Body of pancreas (tissue), 4 donors: ENCODE measurements at regions not wholly inside any gene's neighbourhood (a gene's known extent, or its start where the extent isn't known, plus 50 kb on each side); places are given as distances from the start of the nearest gene placed in this dataset.

ENCODE experiments used
- ATAC-seq: fragments of 150-250 bp; one replicate; pipeline ENCODE4 v1.9.1; 2016
- DNase-seq, 4 donors: peaks; one replicate each; pipeline ENCODE4 v3.0.0-alpha.2; 2019
- H3K27ac ChIP-seq, 4 donors: fragments of 200-600 bp; sonication (generic); 1 replicate in 3 of 4; 2 replicates in 1 of 4; pipeline versions ENCODE4 v1.5.1 to v1.6.1; 2016 to 2019; ENCODE audit warnings: mild to moderate bottlenecking in 1 of 4, mixed read lengths in 1 of 4, moderate library complexity in 1 of 4
- H3K27me3 ChIP-seq, 2 donors: fragments of 200-600 bp; sonication (generic); one replicate each; pipeline ENCODE4 v1.6.0; 2016; ENCODE audit warnings: mild to moderate bottlenecking in 1 of 2
- H3K36me3 ChIP-seq, 2 donors: fragments of 200-600 bp; sonication (generic); replicated peaks in 1 of 2; 2 replicates each; pipeline ENCODE4 v1.5.1; 2016; ENCODE audit warnings: low read depth in 2 of 2; ENCODE audit not compliant: insufficient read depth in 1 of 2
- H3K4me1 ChIP-seq: fragments of 200-600 bp; sonication (generic); one replicate; pipeline ENCODE4 v1.6.0; 2016
- H3K4me3 ChIP-seq, 2 donors: fragments of 200-600 bp; sonication (generic); 1 replicate in 1 of 2; 2 replicates in 1 of 2; pipeline ENCODE4 v1.5.1; 2016 to 2019
- H3K9me3 ChIP-seq, 3 donors: fragments of 200-600 bp; sonication (generic); 1 replicate in 2 of 3; 2 replicates in 1 of 3; pipeline ENCODE4 v1.5.1; 2016
- POLR2A ChIP-seq, 3 donors: fragments of 450-650 bp; IDR thresholded peaks; one replicate each; pipeline ENCODE4 v1.6.1; 2016; ENCODE audit warnings: antibody characterized with exemption in 3 of 3, mild to moderate bottlenecking in 2 of 3
- WGBS, 2 donors: methylation state at CpG; one replicate each; pipeline ENCODE4 v1.1.5; 2017; 5-methylcytosine and 5-hydroxymethylcytosine counted together
- intact Hi-C: fragments of 100-400 bp; cut with DNase I; formaldehyde crosslinking; loops from one replicate; pipeline ENCODE4 v1.15.1; 2023
- TF ChIP-seq, protein P1 (sequence below), 7 experiments: fragments of 450-650 bp in 4 of 7; fragments of 200-600 bp in 3 of 7; sonication (generic) in 3 of 7; IDR thresholded peaks; one replicate each; pipeline ENCODE4 v1.5.1; 2016 to 2019; ENCODE audit warnings: antibody characterized with exemption in 7 of 7

GRCh38 chr14:30484976-30485375 lies 74.0 kb upstream of the G2E3 start:
- no peaks in the 10 kb centered on the region for H3K27me3 ChIP-seq
- WGBS, 2 donors, result 90 to 95% methylated on average over 1 of the region's 1 CpG
- intact Hi-C loops, result no loop called here
- peaks cover 0 to 4% (median 0%) of the 10 kb centered on the region in 3 donors for H3K9me3 ChIP-seq
- no peaks in the 10 kb centered on the region for H3K36me3 ChIP-seq
- TF ChIP-seq POLR2A (IDR thresholded peaks at IDR 0.05), result no peak
- TF ChIP-seq, protein P1, sequence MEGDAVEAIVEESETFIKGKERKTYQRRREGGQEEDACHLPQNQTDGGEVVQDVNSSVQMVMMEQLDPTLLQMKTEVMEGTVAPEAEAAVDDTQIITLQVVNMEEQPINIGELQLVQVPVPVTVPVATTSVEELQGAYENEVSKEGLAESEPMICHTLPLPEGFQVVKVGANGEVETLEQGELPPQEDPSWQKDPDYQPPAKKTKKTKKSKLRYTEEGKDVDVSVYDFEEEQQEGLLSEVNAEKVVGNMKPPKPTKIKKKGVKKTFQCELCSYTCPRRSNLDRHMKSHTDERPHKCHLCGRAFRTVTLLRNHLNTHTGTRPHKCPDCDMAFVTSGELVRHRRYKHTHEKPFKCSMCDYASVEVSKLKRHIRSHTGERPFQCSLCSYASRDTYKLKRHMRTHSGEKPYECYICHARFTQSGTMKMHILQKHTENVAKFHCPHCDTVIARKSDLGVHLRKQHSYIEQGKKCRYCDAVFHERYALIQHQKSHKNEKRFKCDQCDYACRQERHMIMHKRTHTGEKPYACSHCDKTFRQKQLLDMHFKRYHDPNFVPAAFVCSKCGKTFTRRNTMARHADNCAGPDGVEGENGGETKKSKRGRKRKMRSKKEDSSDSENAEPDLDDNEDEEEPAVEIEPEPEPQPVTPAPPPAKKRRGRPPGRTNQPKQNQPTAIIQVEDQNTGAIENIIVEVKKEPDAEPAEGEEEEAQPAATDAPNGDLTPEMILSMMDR (IDR thresholded peaks at IDR 0.05), result no peak
- H3K4me3 ChIP-seq, result no peak overlapping the region
- H3K4me1 ChIP-seq, result no peaks in the 10 kb centered on the region
- H3K27ac ChIP-seq, result no peak overlapping the region
- no peak for ATAC-seq
- DNase-seq, result no peak

DNA sequence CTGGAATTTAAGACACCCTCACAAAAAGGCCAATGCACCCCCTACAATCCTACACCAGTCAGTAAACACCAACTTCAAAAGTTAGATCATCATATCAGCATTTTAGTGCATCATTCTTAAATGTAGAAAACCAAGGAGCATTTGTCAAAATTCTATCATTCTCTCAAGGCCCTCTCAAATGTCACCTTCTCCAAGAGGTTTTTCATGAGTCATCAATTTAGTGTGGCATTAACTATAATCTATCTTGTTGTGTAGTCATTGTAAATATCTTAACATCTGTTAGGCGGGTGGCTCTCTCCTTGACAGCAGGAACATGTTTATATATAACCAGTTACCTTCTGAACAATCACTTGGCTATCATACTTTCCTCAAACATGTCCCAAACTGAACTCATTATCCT lies 62.1 kb upstream of the G2E3 start:
- H3K36me3 ChIP-seq, result no peaks in the 10 kb centered on the region
- no peaks in the 10 kb centered on the region for H3K27me3 ChIP-seq
- DNase-seq (no peak), ATAC-seq (no peak)
- WGBS, 2 donors, result 59 to 75% methylated on average over 1 of the region's 1 CpG
- intact Hi-C loops, result no loop called here
- H3K4me1 ChIP-seq, result no peaks in the 10 kb centered on the region
- no peak overlapping the region for H3K27ac ChIP-seq
- H3K9me3 ChIP-seq, result no peaks in the 10 kb centered on the region
- H3K4me3 ChIP-seq, result no peak overlapping the region
- TF ChIP-seq, protein P1 (IDR thresholded peaks at IDR 0.05), result no peak

GRCh38 chr14:30499358-30499757 lies 59.6 kb upstream of the G2E3 start:
- no peaks in the 10 kb centered on the region for H3K9me3 ChIP-seq
- no peak for ATAC-seq

GRCh38 chr14:30500222-30500621 lies 58.7 kb upstream of the G2E3 start:
- H3K36me3 ChIP-seq, result no peaks in the 10 kb centered on the region
- TF ChIP-seq, protein P1 (IDR thresholded peaks at IDR 0.05), result no peak
- TF ChIP-seq POLR2A (IDR thresholded peaks at IDR 0.05), result no peak
- intact Hi-C loops, result no loop called here
- H3K27me3 ChIP-seq, result no peaks in the 10 kb centered on the region
- no peak for ATAC-seq
- H3K27ac ChIP-seq, result no peak overlapping the region
- H3K9me3 ChIP-seq, result no peaks in the 10 kb centered on the region
- no peak overlapping the region for H3K4me3 ChIP-seq
- DNase-seq, result no peak
- 79 to 88% methylated on average over 2 of the region's 2 CpGs for WGBS, 2 donors
- no peaks in the 10 kb centered on the region for H3K4me1 ChIP-seq

More at GRCh38 chr14:30499358-30499757, 59.6 kb upstream of the G2E3 start:
- no peak for DNase-seq
- intact Hi-C loops, result no loop called here
- Histone ChIP-seq H3K4me1 (no peaks in the 10 kb centered on the region), H3K27ac (no peak overlapping the region), H3K4me3 (no peak overlapping the region), H3K27me3 (no peaks in the 10 kb centered on the region), H3K36me3 (no peaks in the 10 kb centered on the region)
- TF ChIP-seq POLR2A (IDR thresholded peaks at IDR 0.05), result no peak
- TF ChIP-seq, protein P1 (IDR thresholded peaks at IDR 0.05), result no peak

DNA sequence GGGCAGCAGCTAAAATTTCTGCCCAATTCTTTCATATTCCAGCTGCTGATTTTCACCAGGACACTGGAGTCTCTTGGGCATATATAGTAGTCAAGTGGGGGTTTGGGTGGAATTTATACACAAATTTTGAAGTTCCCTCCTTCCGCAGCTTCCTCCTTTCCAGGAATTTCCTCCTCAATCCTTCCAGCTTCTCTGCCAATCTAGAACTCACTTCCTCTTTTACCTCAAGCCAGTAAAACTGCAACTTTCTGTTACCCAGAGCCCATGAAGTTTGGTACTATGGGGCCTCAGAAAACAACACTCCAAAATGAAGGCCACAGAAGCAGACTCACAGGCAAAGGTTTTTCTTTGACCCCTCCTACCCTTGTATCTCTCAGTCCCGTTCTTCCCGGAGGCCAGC lies 51.7 kb upstream of the G2E3 start:
- no peaks in the 10 kb centered on the region for H3K4me1 ChIP-seq
- H3K27me3 ChIP-seq, result no peaks in the 10 kb centered on the region
- ATAC-seq (no peak), DNase-seq (no peak)
- TF ChIP-seq POLR2A (IDR thresholded peaks at IDR 0.05), result no peak
- TF ChIP-seq, protein P1 (IDR thresholded peaks at IDR 0.05), result no peak
- 90 to 91% methylated on average over 3 of the region's 3 CpGs for WGBS, 2 donors
- H3K4me3 ChIP-seq, result no peak overlapping the region
- no peak overlapping the region for H3K27ac ChIP-seq
- intact Hi-C loops, result no loop called here
- H3K9me3 ChIP-seq, result no peaks in the 10 kb centered on the region
- no peaks in the 10 kb centered on the region for H3K36me3 ChIP-seq
